ENCODE measurements at regions not wholly inside any gene's neighbourhood (a gene's known extent, or its start where the extent isn't known, plus 50 kb on each side); places are given as distances from the start of the nearest gene placed in this dataset.
"Not testable (repeated sequence)": the region's sequence is repeated elsewhere in the genome, so short reads cannot be mapped to it uniquely, and the experiment has no call there.

DNA sequence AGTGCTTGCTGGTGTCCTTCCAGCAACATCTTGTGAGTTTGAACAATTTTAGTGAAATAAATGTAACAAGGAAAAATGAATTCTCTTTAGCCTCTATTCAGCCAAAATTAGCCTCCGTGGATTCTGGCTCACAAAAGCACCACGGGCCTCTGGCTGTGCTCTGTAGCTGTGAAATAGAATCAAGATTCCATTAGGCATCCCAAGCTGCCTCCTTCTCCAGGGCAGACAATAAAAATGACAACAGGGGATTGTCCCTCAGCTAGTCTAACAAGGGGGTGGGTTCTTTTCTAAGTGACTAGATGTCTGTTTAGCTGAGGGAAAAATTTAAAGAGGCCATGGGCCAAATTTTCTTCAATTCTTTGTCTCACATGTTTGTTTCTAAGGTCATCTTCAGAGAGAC, 254.7 kb upstream of the FIGN start:
- no peak for DNase-seq (ENCODE audit: low spot score)
- intact Hi-C loops (cut with DNase I), result no loop called here

- intact Hi-C loops (cut with DNase I), result no loop called here
- DNase-seq (ENCODE audit: low spot score), result no peak
Observed at GRCh38 chr2:163990101-163990500, 254.3 kb upstream of the FIGN start.

GRCh38 chr2:163987175-163987940, 251.6 kb upstream of the FIGN start:
- DNase-seq (ENCODE audit: low spot score), result no peak
- intact Hi-C loops (cut with DNase I), result no loop called here

DNA sequence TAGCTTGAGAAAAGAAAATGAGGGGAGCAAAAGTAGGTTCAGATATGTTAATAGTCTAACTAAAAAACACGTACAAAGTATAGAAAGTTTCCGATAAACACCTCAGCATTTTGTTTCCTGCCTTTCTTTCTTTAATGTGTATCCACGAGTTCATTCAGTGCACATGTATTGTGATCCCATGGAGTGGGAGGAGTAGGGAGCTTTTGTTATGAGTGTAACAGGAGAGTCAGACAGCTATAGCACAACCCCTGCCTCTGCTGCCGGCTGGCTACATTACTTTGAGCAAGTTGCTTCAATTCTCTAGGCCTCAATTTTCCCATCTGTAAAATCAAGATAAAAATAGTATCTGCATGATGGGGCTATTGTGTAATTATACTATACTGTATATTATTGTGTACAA, 249.2 kb upstream of the FIGN start:
- intact Hi-C loops (cut with DNase I), result no loop called here
- no peak for DNase-seq (ENCODE audit: low spot score)

- no peak for DNase-seq (ENCODE audit: low spot score)
- intact Hi-C loops (cut with DNase I), result no loop called here
Observed at GRCh38 chr2:163983911-163984310, 248.1 kb upstream of the FIGN start.

DNA sequence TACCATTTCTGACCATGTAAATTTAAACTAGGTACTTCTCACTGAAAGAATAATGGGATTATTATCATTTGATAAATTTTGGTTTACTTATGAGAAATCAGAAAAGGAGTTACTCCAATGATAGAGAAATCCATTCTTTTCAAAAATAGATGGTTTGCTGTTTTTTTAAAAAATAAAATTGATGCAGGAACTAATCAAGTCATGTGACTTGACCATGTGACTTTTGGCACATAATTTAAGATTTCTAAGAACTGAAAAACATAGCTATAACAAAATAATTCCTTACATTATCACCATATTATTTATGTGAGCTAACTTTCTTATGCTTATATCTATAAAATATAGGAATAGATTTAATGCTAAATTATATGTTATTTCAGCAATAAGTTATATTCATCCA, 247.1 kb upstream of the FIGN start:
- DNase-seq (ENCODE audit: low spot score), result no peak
- intact Hi-C loops (cut with DNase I), result no loop called here

DNA sequence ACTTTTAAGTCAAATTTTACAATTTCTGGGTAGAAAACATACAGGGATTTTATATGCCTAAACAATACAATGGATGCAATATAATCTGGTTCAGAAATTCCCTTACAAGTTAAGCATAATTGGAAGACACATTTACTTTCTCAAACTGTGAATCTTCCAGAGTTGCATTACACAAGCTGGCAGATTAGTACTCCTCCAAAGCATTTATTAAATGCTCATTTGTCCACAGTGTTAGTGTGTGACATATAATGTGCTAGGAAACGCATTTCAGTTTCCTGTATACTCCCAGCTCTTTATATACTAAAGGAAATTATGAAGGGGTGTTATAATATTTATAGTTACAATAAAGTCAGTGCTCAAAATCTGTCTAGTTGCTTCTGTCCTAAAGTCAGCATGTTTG, 239.0 kb upstream of the FIGN start:
- no peak for DNase-seq (ENCODE audit: low spot score)
- intact Hi-C loops (cut with DNase I), result no loop called here

DNA sequence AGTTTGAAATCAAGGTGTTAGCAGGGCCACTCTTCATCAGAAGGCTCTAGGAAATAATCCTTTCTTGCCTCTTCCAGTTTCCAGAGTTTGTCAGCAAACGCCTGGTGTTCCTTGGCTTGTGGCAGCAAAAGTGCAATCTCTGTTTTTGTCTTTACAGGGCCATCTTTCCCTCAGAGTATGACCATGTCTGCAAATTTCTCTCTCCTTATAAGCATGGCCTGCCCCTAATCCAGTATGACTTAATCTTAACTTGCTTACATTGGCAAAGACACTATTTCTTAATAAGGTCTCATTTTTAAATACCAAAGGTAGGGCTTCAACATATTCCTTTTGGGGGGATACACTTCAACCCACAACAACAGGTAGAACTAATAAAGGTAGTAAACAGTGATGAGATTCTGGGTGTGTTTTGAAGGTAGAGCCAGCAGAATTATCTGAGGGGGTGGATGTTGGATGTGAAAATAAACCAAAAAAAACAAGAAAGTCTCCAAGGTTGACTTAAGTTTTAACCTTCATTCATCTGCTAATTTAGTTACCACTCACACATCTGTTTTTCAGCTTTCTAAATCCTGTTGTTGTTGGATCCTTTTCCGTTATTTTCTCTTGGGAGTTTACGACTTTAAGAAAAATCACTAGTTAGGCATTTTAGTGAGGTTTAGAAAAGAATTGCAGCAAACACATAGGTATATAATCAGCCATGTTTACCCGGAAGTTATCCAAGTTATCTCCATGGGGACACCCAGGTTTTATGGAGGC, 234.4 kb upstream of the FIGN start:
- DNase-seq (ENCODE audit: low spot score), result no peak
- intact Hi-C loops (cut with DNase I), result no loop called here

DNA sequence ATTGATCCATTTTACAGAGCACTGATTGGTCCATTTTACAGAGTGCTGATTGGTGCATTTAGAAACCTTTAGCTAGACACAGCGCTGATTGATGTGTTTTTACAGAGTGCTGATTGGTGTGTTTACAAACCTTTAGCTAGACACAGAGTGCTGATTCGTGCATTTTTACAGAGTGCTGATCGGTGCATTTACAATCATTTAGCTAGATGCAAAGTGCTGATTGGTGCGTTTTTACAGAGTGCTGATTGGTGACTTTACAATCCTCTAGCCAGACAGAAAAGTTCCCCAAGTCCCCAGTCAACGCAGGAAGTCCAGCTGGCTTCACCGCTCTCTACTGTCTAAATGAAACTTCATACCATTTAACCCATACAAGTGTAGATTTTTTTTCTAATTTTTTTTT, 228.5 kb upstream of the FIGN start:
- DNase-seq (ENCODE audit: low spot score); intact Hi-C loops (cut with DNase I): not testable (repeated sequence)

GRCh38 chr2:163953390-163953907, 217.6 kb upstream of the FIGN start:
- intact Hi-C loops (cut with DNase I), result no loop called here
- no peak for DNase-seq (ENCODE audit: low spot score)

GRCh38 chr2:163951312-163951711, 215.5 kb upstream of the FIGN start:
- DNase-seq (ENCODE audit: low spot score), result no peak
- intact Hi-C loops (cut with DNase I), result no loop called here

DNA sequence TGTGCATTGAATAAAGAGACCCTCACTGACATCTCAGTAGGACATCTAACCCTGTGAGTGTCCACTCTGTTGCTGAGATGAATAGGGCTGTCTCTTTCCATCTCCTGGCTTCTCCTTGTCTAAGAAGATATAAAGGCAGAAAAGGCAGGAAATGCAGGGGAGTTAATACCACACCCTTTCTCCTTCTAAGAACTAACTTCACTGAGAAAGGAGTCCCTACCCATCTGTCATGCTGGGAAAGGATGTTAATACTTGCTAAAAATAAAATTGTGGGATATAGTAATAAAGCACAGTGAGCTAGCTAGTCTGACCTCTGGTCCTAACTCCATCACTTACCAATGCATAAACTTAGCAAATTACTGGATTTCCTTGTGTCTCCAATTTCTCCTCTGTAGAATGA, 213.9 kb upstream of the FIGN start:
- no peak for DNase-seq (ENCODE audit: low spot score)
- intact Hi-C loops (cut with DNase I), result no loop called here

DNA sequence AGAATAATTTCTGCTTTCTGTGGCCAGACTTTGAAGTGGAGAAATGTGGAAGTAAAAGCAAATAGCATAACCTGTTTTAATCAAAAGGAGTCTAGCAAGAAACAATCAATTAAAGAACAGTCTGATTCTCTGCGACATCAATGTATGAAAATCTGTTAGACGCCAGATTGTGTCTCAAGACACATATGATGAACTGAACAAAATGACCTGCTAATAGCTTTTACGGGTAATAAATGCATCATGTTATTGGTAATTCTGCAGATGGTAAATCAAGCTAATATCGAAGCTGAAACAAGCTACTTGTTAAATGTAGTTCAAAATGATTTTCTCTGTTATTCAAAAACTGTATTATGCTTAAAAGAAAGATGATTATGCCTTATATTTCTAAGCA, 208.5 kb upstream of the FIGN start:
- DNase-seq (ENCODE audit: low spot score), result no peak
- intact Hi-C loops (cut with DNase I), result no loop called here

DNA sequence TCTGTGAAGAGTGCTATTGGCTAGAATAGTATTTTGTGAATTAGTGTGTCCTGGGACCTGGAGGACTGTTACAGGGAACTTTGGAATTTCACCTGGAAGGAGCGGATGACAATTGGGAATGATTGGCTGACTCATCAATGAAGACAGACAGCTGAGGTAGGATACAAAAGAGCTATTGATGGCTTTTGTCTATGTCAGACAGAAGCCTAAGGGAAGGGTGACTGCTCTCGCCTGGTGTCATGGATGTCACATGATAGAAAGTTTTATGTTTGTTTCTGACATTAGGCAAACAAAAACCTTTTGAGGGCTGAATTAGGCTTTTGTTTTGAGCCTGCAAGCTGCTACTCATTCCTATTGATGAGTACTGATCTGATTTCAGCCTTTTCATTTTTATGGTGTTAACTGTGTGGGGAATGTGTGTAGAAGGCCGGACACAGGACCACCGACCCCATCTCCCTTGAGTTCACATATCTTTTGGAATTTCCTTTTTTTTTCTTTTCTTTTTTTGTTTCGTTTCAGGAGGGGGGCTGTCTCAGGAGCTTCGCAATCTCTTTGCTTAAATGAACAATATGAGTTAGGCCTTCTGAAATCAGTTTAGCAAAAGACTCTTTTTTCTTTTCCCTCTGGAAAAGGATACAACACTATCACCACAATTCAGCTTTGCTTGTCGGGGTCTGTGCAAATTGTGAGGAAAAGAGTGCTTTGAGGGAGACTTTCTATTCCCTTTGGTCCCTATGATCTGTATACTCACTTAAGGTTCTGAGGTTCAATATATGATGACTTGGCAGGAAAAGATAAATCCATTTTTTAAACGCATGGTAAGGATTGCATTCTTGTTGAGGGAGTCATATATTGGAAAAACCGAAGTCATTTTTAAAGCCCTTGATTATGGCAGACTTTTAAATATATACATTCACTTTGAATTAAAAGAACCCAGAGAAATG, 207.9 kb upstream of the FIGN start:
- intact Hi-C loops (cut with DNase I), result no loop called here
- DNase-seq (ENCODE audit: low spot score), result no peak

GRCh38 chr2:163934131-163934530, 198.3 kb upstream of the FIGN start:
- DNase-seq (ENCODE audit: low spot score), result no peak
- intact Hi-C loops (cut with DNase I), result no loop called here

GRCh38 chr2:163919717-163920116, 183.9 kb upstream of the FIGN start:
- intact Hi-C loops (cut with DNase I), result no loop called here
- DNase-seq (ENCODE audit: low spot score), result no peak

GRCh38 chr2:163914486-163914885, 178.7 kb upstream of the FIGN start:
- DNase-seq (ENCODE audit: low spot score); intact Hi-C loops (cut with DNase I): not testable (repeated sequence)

GRCh38 chr2:163913532-163913944, 177.7 kb upstream of the FIGN start:
- intact Hi-C loops (cut with DNase I), result not testable (repeated sequence)
- DNase-seq (ENCODE audit: low spot score), result peak; percentile 38

DNA sequence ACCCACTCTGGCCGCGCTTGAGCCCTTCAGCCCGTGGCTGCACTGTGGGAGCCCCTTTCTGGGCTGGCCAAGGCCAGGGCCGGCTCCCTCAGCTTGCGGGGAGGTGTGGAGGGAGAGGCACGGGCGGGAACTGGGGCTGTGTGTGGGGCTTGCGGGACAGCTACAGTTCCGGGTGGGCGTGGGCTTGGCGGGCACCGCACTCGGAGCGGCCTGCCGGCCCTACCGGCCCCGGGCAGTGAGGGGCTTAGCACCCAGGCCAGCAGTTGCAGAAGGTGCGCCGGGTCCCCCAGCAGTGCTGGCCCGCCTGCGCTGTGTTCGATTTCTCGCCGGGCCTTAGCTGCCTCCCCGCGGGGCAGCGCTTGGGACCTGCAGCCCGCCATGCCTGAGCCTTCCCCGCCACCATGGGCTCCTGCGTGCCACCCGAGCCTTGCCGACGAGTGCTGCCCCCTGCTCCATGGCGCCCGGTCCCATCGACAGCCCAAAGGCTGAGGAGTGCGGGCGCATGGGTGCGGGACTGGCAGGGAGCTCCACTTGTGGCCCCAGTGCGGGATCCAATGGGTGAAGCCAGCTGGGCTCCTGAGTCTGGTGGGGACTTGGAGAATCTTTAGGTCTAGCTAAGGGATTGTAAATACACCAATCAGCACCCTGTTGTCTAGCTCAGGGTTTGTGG, 173.7 kb upstream of the FIGN start:
- no peak for DNase-seq (ENCODE audit: low spot score)
- intact Hi-C loops (cut with DNase I), result no loop called here
